CD14-positive monocyte (primary cell): ENCODE measurements at regions not wholly inside any gene's neighbourhood (a gene's known extent, or its start where the extent isn't known, plus 50 kb on each side); places are given as distances from the start of the nearest gene placed in this dataset.

Experiments
- DNase-seq, 3 donors: peaks; one replicate each; pipeline ENCODE4 v3.0.0-alpha.2; 2011 to 2022
- H2AFZ ChIP-seq: 2 replicates; pipeline ENCODE4 v1.6.0; 2012; ENCODE audit warnings: mild to moderate bottlenecking, low read depth, low read length, inconsistent platforms; ENCODE audit not compliant: insufficient read depth, poor library complexity, severe bottlenecking
- H3K27ac ChIP-seq, 2 donors: 1 replicate in 1 of 2; 2 replicates in 1 of 2; pipeline ENCODE4 v1.5.1; 2012 to 2013; ENCODE audit warnings: low read length in 2 of 2, control low read depth in 1 of 2, inconsistent platforms in 1 of 2, low read depth in 1 of 2, mild to moderate bottlenecking in 1 of 2
- H3K27me3 ChIP-seq, 2 donors: one replicate each; pipeline versions ENCODE4 v1.6.0 to v1.6.1; 2011 to 2013; ENCODE audit warnings: low read length in 2 of 2; ENCODE audit not compliant: control insufficient read depth in 2 of 2, insufficient read depth in 2 of 2
- H3K36me3 ChIP-seq, 2 donors: replicated peaks in 1 of 2; 1 replicate in 1 of 2; 2 replicates in 1 of 2; pipeline versions ENCODE4 v1.5.1 to v1.6.1; 2012 to 2013; ENCODE audit warnings: low read length in 2 of 2, control low read depth in 1 of 2, inconsistent platforms in 1 of 2, mild to moderate bottlenecking in 1 of 2; ENCODE audit not compliant: insufficient read depth in 2 of 2, control insufficient read depth in 1 of 2
- H3K4me1 ChIP-seq, 2 donors: 1 replicate in 1 of 2; 2 replicates in 1 of 2; pipeline versions ENCODE4 v1.5.1 to v1.6.1; 2012 to 2013; ENCODE audit warnings: low read length in 2 of 2, control low read depth in 1 of 2, inconsistent platforms in 1 of 2, mild to moderate bottlenecking in 1 of 2, moderate library complexity in 1 of 2; ENCODE audit not compliant: insufficient read depth in 2 of 2, control insufficient read depth in 1 of 2
- H3K4me2 ChIP-seq: replicated peaks from 2 replicates; pipeline ENCODE3; 2012; ENCODE audit warnings: low read length, moderate library complexity, mild to moderate bottlenecking; ENCODE audit not compliant: poor library complexity, severe bottlenecking; ENCODE audit errors: extremely low read depth
- H3K4me3 ChIP-seq, 3 experiments: fragments of 200-600 bp in 1 of 3; sonication (generic) in 1 of 3; replicated peaks in 1 of 3; 1 replicate in 2 of 3; 2 replicates in 1 of 3; pipeline ENCODE4 v1.5.1; 2011 to 2013; ENCODE audit warnings: low read length in 3 of 3, mild to moderate bottlenecking in 3 of 3, control low read depth in 2 of 3, low read depth in 2 of 3, inconsistent platforms in 1 of 3, moderate library complexity in 1 of 3
- H3K79me2 ChIP-seq: 2 replicates; pipeline ENCODE4 v1.6.0; 2012; ENCODE audit warnings: mild to moderate bottlenecking, control low read depth, inconsistent platforms, low read length, moderate library complexity; ENCODE audit not compliant: insufficient read depth
- H3K9ac ChIP-seq: 2 replicates; pipeline ENCODE4 v1.6.0; 2017; ENCODE audit warnings: low read length, mild to moderate bottlenecking; ENCODE audit not compliant: insufficient read depth, poor library complexity, severe bottlenecking
- H3K9me3 ChIP-seq, 2 donors: replicated peaks in 1 of 2; 1 replicate in 1 of 2; 2 replicates in 1 of 2; pipeline versions ENCODE4 v1.5.1 to v1.6.1; 2012 to 2013; ENCODE audit warnings: low read length in 2 of 2, control low read depth in 1 of 2; ENCODE audit not compliant: control insufficient read depth in 1 of 2, insufficient read depth in 1 of 2
- H4K20me1 ChIP-seq: 2 replicates; pipeline ENCODE4 v1.6.0; 2012; ENCODE audit warnings: mild to moderate bottlenecking, low read length, control low read depth, moderate library complexity; ENCODE audit not compliant: insufficient read depth
- H3K27ac Mint-ChIP-seq, 7 donors: one replicate each; pipeline ENCODE4 v1.8.0; 2020; ENCODE audit warnings: mild to moderate bottlenecking in 7 of 7, mixed read lengths in 7 of 7, moderate library complexity in 6 of 7, inconsistent platforms in 2 of 7
- H3K27me3 Mint-ChIP-seq, 3 donors: one replicate each; pipeline ENCODE4 v1.8.0; 2021 to 2022; ENCODE audit warnings: low read depth in 3 of 3, mild to moderate bottlenecking in 3 of 3, mixed read lengths in 3 of 3, moderate library complexity in 3 of 3, inconsistent platforms in 1 of 3
- H3K36me3 Mint-ChIP-seq, 2 donors: one replicate each; pipeline ENCODE4 v1.8.0; 2020; ENCODE audit warnings: mixed read lengths in 2 of 2, inconsistent platforms in 1 of 2, mild to moderate bottlenecking in 1 of 2
- H3K4me1 Mint-ChIP-seq: one replicate; pipeline ENCODE4 v1.8.0; 2020; ENCODE audit warnings: mild to moderate bottlenecking, mixed read lengths
- H3K4me3 Mint-ChIP-seq, 2 donors: one replicate each; pipeline ENCODE4 v1.8.0; 2020; ENCODE audit warnings: mild to moderate bottlenecking in 2 of 2, mixed read lengths in 2 of 2, moderate library complexity in 1 of 2
- H3K9me3 Mint-ChIP-seq, 7 donors: one replicate each; pipeline ENCODE4 v1.8.0; 2020 to 2022; ENCODE audit warnings: mixed read lengths in 7 of 7, mild to moderate bottlenecking in 6 of 7, moderate library complexity in 6 of 7, inconsistent platforms in 2 of 7
- CTCF ChIP-seq: fragments of 200-600 bp; IDR thresholded peaks from one replicate; pipeline ENCODE4 v1.8.0; 2022; ENCODE audit warnings: antibody characterized with exemption, mild to moderate bottlenecking
- WGBS: methylation state at CpG from one replicate; pipeline ENCODE4 v1.1.5; 2013; ENCODE audit warnings: missing lambda C conversion rate; ENCODE audit not compliant: insufficient coverage; 5-methylcytosine and 5-hydroxymethylcytosine counted together
- intact Hi-C, 2 donors: fragments of 100-400 bp; cut with micrococcal nuclease; formaldehyde crosslinking; loops; one replicate each; pipeline versions ENCODE4 v1.15.0 to v1.15.1; 2023

GRCh38 chrX:39425124-39425806 is 624.0 kb downstream of the MID1IP1 start:
- no peak for DNase-seq
- Histone ChIP-seq H3K79me2 (no peaks in the 10 kb centered on the region), H3K9ac (no peak overlapping the region), H2AFZ (no peak overlapping the region), H3K4me3 (no peak overlapping the region), H3K4me1 (peaks cover 4 to 7% of the 10 kb centered on the region in 2 donors), H3K27ac (no peak overlapping the region), H3K9me3 (no peaks in the 10 kb centered on the region), H3K36me3 (no peaks in the 10 kb centered on the region), H4K20me1 (no peaks in the 10 kb centered on the region), H3K27me3 (no peaks in the 10 kb centered on the region), H3K4me2 (no peak overlapping the region)
- peaks cover 11% of the 10 kb centered on the region for H3K4me1 Mint-ChIP-seq
- TF ChIP-seq CTCF = no peak
- H3K27ac Mint-ChIP-seq = no peak overlapping the region
- peaks cover 0 to 2% (median 2%) of the 10 kb centered on the region in 3 donors for H3K27me3 Mint-ChIP-seq
- no CpG with 5 or more reads among the region's 2 CpGs for WGBS
- H3K36me3 Mint-ChIP-seq = no peaks in the 10 kb centered on the region
- intact Hi-C loops = no loop called here
- no peak overlapping the region for H3K4me3 Mint-ChIP-seq
- H3K9me3 Mint-ChIP-seq = peaks cover 1 to 4% (median 2%) of the 10 kb centered on the region in 7 donors

GRCh38 chrX:39426101-39426500 is 624.8 kb downstream of the MID1IP1 start:
- TF ChIP-seq CTCF = no peak
- Histone ChIP-seq H3K27me3 (no peaks in the 10 kb centered on the region), H3K27ac (no peak overlapping the region), H3K4me3 (no peak overlapping the region), H3K79me2 (no peaks in the 10 kb centered on the region), H2AFZ (no peak overlapping the region), H4K20me1 (no peaks in the 10 kb centered on the region), H3K4me1 (peaks cover 4 to 7% of the 10 kb centered on the region in 2 donors), H3K9ac (no peak overlapping the region), H3K9me3 (no peaks in the 10 kb centered on the region), H3K4me2 (no peak overlapping the region), H3K36me3 (no peaks in the 10 kb centered on the region)
- Mint-ChIP-seq H3K4me3 (no peak overlapping the region), H3K9me3 (peaks cover 1 to 4% (median 2%) of the 10 kb centered on the region in 7 donors), H3K27ac (no peak overlapping the region), H3K4me1 (peaks cover 11% of the 10 kb centered on the region), H3K27me3 (peaks cover 0 to 4% (median 3%) of the 10 kb centered on the region in 3 donors), H3K36me3 (no peaks in the 10 kb centered on the region)
- no peak for DNase-seq
- intact Hi-C loops = no loop called here
- 92% methylated on average over 2 of the region's 6 CpGs for WGBS
